ENCODE measurements at regions not wholly inside any gene's neighbourhood (a gene's known extent, or its start where the extent isn't known, plus 50 kb on each side); places are given as distances from the start of the nearest gene placed in this dataset.

GRCh38 chr13:39130301-39130700 is 92.0 kb downstream of the NHLRC3 start:
- Histone ChIP-seq H3K9me3 (no peaks in the 10 kb centered on the region), H3K4me3 (no peak overlapping the region), H3K36me3 (no peaks in the 10 kb centered on the region), H3K27me3 (no peaks in the 10 kb centered on the region), H3K4me1 (no peaks in the 10 kb centered on the region), H3K27ac (no peak overlapping the region)
- no peak for DNase-seq
- TF ChIP-seq POLR2A (IDR thresholded peaks at IDR 0.05): no peak
- no peak for TF ChIP-seq CTCF (IDR thresholded peaks at IDR 0.05)

- TF ChIP-seq CTCF (IDR thresholded peaks at IDR 0.05) (no peak), POLR2A (IDR thresholded peaks at IDR 0.05) (no peak)
- Histone ChIP-seq H3K4me1 (no peaks in the 10 kb centered on the region), H3K36me3 (no peaks in the 10 kb centered on the region), H3K4me3 (no peak overlapping the region), H3K9me3 (no peaks in the 10 kb centered on the region), H3K27ac (peak overlapping the region in 1 of 4 donors; percentile 6), H3K27me3 (no peaks in the 10 kb centered on the region)
- DNase-seq: no peak
Measured at GRCh38 chr13:39132286-39133230, 94.3 kb downstream of the NHLRC3 start.

GRCh38 chr13:39133781-39134180 is 95.5 kb downstream of the NHLRC3 start:
- H3K27me3 ChIP-seq: no peaks in the 10 kb centered on the region
- DNase-seq: no peak
- no peak overlapping the region for H3K27ac ChIP-seq
- TF ChIP-seq POLR2A (IDR thresholded peaks at IDR 0.05): no peak
- TF ChIP-seq CTCF (IDR thresholded peaks at IDR 0.05): no peak
- H3K9me3 ChIP-seq: no peaks in the 10 kb centered on the region
- no peak overlapping the region for H3K4me3 ChIP-seq
- no peaks in the 10 kb centered on the region for H3K4me1 ChIP-seq
- H3K36me3 ChIP-seq: no peaks in the 10 kb centered on the region

GRCh38 chr13:39134574-39134973 is 96.3 kb downstream of the NHLRC3 start:
- no peaks in the 10 kb centered on the region for H3K36me3 ChIP-seq
- TF ChIP-seq POLR2A (IDR thresholded peaks at IDR 0.05): no peak
- no peak for TF ChIP-seq CTCF (IDR thresholded peaks at IDR 0.05)
- no peak overlapping the region for H3K4me3 ChIP-seq
- H3K4me1 ChIP-seq: no peaks in the 10 kb centered on the region
- H3K27me3 ChIP-seq: no peaks in the 10 kb centered on the region
- DNase-seq: no peak
- no peaks in the 10 kb centered on the region for H3K9me3 ChIP-seq
- no peak overlapping the region for H3K27ac ChIP-seq

GRCh38 chr13:39144391-39144790 is 106.1 kb downstream of the NHLRC3 start:
- Histone ChIP-seq H3K4me1 (no peaks in the 10 kb centered on the region), H3K4me3 (no peak overlapping the region), H3K36me3 (no peaks in the 10 kb centered on the region), H3K9me3 (no peaks in the 10 kb centered on the region), H3K27ac (no peak overlapping the region), H3K27me3 (no peaks in the 10 kb centered on the region)
- TF ChIP-seq CTCF (IDR thresholded peaks at IDR 0.05) (no peak), POLR2A (IDR thresholded peaks at IDR 0.05) (no peak)
- no peak for DNase-seq

Measured in Peyer's patch (tissue), 4 donors.